Transverse colon (tissue), 3 donors: ENCODE measurements at regions not wholly inside any gene's neighbourhood (a gene's known extent, or its start where the extent isn't known, plus 50 kb on each side); places are given as distances from the start of the nearest gene placed in this dataset.

Source experiments
- CTCF ChIP-seq, 5 experiments: fragments of 200-600 bp in 3 of 5; fragments of 450-650 bp in 2 of 5; sonication (generic) in 3 of 5; IDR thresholded peaks; 1 replicate in 2 of 5; 2 replicates in 3 of 5; pipeline ENCODE4 v1.5.1; 2016 to 2017; ENCODE audit warnings: antibody characterized with exemption in 5 of 5, inconsistent platforms in 3 of 5, mild to moderate bottlenecking in 2 of 5, moderate library complexity in 1 of 5
- POLR2A ChIP-seq: fragments of 450-650 bp; IDR thresholded peaks from one replicate; pipeline ENCODE4 v1.6.1; 2016; ENCODE audit warnings: antibody characterized with exemption, mild to moderate bottlenecking, moderate library complexity

GRCh38 chr18:49652881-49653724 is 91.2 kb downstream of the LIPG start:
- no peak for TF ChIP-seq POLR2A
- TF ChIP-seq CTCF (IDR thresholded peaks at IDR 0.05): no peak
